K562 (cell line): ENCODE measurements at regions not wholly inside any gene's neighbourhood (a gene's known extent, or its start where the extent isn't known, plus 50 kb on each side); places are given as distances from the start of the nearest gene placed in this dataset.

Experiments used
- ATAC-seq: fragments of 200-7000 bp; cut with Tn5 transposase; 3 replicates; pipeline ENCODE4 v1.9.1; 2020; ENCODE audit warnings: moderate library complexity
- BruUV-seq: library from RNA; stranded (reverse); fragments of 400-500 nt; replicated peaks from 2 replicates; lab custom pipeline; 2021; lab: Mats Ljungman, UMichigan
- CTCF ChIA-PET: fragments of 300-600 bp; formaldehyde crosslinking; extraction: SDS; loops from one replicate; lab custom pipeline; 2021; ENCODE audit warnings: low intra/inter-chr PET ratio; lab: Yijun Ruan, JAX
- POLR2A ChIA-PET: fragments of 300-600, 350-650 bp; sonication (Branson Sonifier 250); formaldehyde crosslinking; extraction: SDS; loops from one replicate; lab custom pipeline; 2021; ENCODE audit warnings: antibody characterized with exemption, inconsistent platforms; lab: Yijun Ruan, JAX
- DNase-seq, 4 experiments: peaks; one replicate each; pipeline versions ENCODE4 v3.0.0 to v3.0.0-alpha.2; 2011 to 2018; ENCODE audit warnings: low spot score in 3 of 4, mixed read lengths in 3 of 4; ENCODE audit errors: extremely low read depth in 1 of 4
- FAIRE-seq: peaks from 2 replicates; lab custom pipeline; 2011; peaks lifted over from hg19 to GRCh38; lab: Jason Lieb, UNC
- H2AFZ ChIP-seq: 2 replicates; pipeline ENCODE4 v1.6.0; 2011; ENCODE audit warnings: low read depth, low read length, control low read depth, inconsistent platforms
- H3K27ac ChIP-seq: fragments of 200-600 bp; 3 replicates; pipeline ENCODE4 v1.8.0; 2011; ENCODE audit warnings: low read depth, mild to moderate bottlenecking, control low read depth, inconsistent platforms, low read length, moderate library complexity, mixed read lengths; ENCODE audit errors: extremely low read depth
- H3K27me3 ChIP-seq, 2 experiments: fragments of 300-600 bp in 1 of 2; 2 replicates in 1 of 2; 3 replicates in 1 of 2; pipeline versions ENCODE4 v1.6.0 to v1.8.0; 2011; ENCODE audit warnings: inconsistent platforms in 2 of 2, low read length in 2 of 2, mild to moderate bottlenecking in 1 of 2, mixed read lengths in 1 of 2, moderate library complexity in 1 of 2; ENCODE audit not compliant: control insufficient read depth in 2 of 2, insufficient read depth in 2 of 2
- H3K36me3 ChIP-seq: fragments of 300-600 bp; 3 replicates; pipeline ENCODE4 v1.8.0; 2011; ENCODE audit warnings: mild to moderate bottlenecking, low read length, inconsistent platforms; ENCODE audit not compliant: control insufficient read depth, insufficient read depth
- H3K4me1 ChIP-seq, 2 experiments: fragments of 200-600 bp in 1 of 2; replicated peaks in 1 of 2; 2 replicates in 1 of 2; 3 replicates in 1 of 2; pipeline versions ENCODE4 v1.5.1 to v1.8.0; 2011; ENCODE audit warnings: inconsistent platforms in 2 of 2, low read length in 2 of 2, mild to moderate bottlenecking in 1 of 2, mixed read lengths in 1 of 2, moderate library complexity in 1 of 2; ENCODE audit not compliant: control insufficient read depth in 2 of 2, insufficient read depth in 2 of 2
- H3K4me2 ChIP-seq: 2 replicates; pipeline ENCODE4 v1.6.1; 2011; ENCODE audit warnings: low read length, control low read depth, inconsistent platforms, mixed read lengths; ENCODE audit not compliant: insufficient read depth
- H3K4me3 ChIP-seq: fragments of 200-600 bp; sonication (generic), shearing (Covaris generic); 2 replicates; pipeline ENCODE4 v1.5.1; 2016; ENCODE audit warnings: control low read depth, inconsistent platforms
- H3K79me2 ChIP-seq: fragments of 200-600 bp; 3 replicates; pipeline ENCODE4 v1.8.0; 2011; ENCODE audit warnings: low read length, inconsistent platforms; ENCODE audit not compliant: control insufficient read depth, insufficient read depth
- H3K9ac ChIP-seq, 2 experiments: 2 replicates each; pipeline versions ENCODE4 v1.6.0 to v1.6.1; 2011; ENCODE audit warnings: low read depth in 2 of 2, low read length in 2 of 2, control low read depth in 1 of 2, inconsistent platforms in 1 of 2, mild to moderate bottlenecking in 1 of 2, mixed read lengths in 1 of 2; ENCODE audit not compliant: insufficient read depth in 1 of 2
- H3K9me1 ChIP-seq: one replicate; pipeline ENCODE4 v1.6.0; 2011; ENCODE audit warnings: inconsistent platforms, mild to moderate bottlenecking, low read length, moderate library complexity; ENCODE audit not compliant: control insufficient read depth, insufficient read depth
- H3K9me3 ChIP-seq: replicated peaks from 2 replicates; pipeline ENCODE4 v1.5.1; 2011; ENCODE audit warnings: low read depth, low read length, inconsistent platforms; ENCODE audit not compliant: control insufficient read depth, insufficient read depth
- H4K20me1 ChIP-seq: replicated peaks from 2 replicates; pipeline ENCODE4 v1.6.1; 2011; ENCODE audit warnings: low read length, inconsistent platforms, mixed read lengths; ENCODE audit not compliant: control insufficient read depth, insufficient read depth
- EP400 ChIP-seq: fragments of 450-650 bp; IDR thresholded peaks from 2 replicates; pipeline ENCODE4 v1.6.1; 2017; ENCODE audit warnings: antibody characterized with exemption, mild to moderate bottlenecking, moderate library complexity
- HCFC1 ChIP-seq: IDR thresholded peaks from 2 replicates; pipeline ENCODE4 v1.6.1; 2012; ENCODE audit warnings: low read depth, low read length, improper control_type of control experiment
- MCM5 ChIP-seq: fragments of 450-650 bp; IDR thresholded peaks from 2 replicates; pipeline ENCODE4 v1.6.1; 2016; ENCODE audit warnings: low read depth
- MITF ChIP-seq: IDR thresholded peaks from 2 replicates; pipeline ENCODE4 v1.6.1; 2014; ENCODE audit warnings: antibody characterized with exemption
- TAF9B ChIP-seq: fragments of 450-650 bp; IDR thresholded peaks from 2 replicates; pipeline ENCODE4 v1.6.1; 2018; ENCODE audit warnings: mild to moderate bottlenecking; ENCODE audit not compliant: partially characterized antibody
- ZNF384 ChIP-seq: IDR thresholded peaks from 2 replicates; pipeline ENCODE4 v1.6.1; 2012; ENCODE audit warnings: low read depth, low read length, improper control_type of control experiment
- ZNF589 ChIP-seq: fragments of 200-800 bp; sonication (Bioruptor generic); IDR thresholded peaks from 2 replicates; pipeline ENCODE4 v1.6.1; 2016; ENCODE audit warnings: low read depth, missing genetic modification characterization, missing compliant biosample characterization
- ZNF764 ChIP-seq: fragments of 250-450 bp; sonication (Bioruptor Pico); IDR thresholded peaks from 2 replicates; pipeline ENCODE4 v1.4.0; 2020; ENCODE audit warnings: low read depth, mild to moderate bottlenecking, moderate library complexity
- WGBS: fragments of 100-300 bp; shearing (Covaris generic); methylation state at CpG from one replicate; pipeline ENCODE4 v1.1.6; 2016; ENCODE audit warnings: low coverage, mixed read lengths; ENCODE audit not compliant: insufficient coverage; ENCODE audit errors: missing lambda C conversion rate; 5-methylcytosine and 5-hydroxymethylcytosine counted together
- in situ Hi-C: fragments of 300-500 bp; cut with MboI; formaldehyde crosslinking; loops from 4 replicates; pipeline ENCODE4 v1.15.0; 2018; ENCODE audit warnings: inconsistent platforms, mixed read lengths
- intact Hi-C: fragments of 100-400 bp; cut with micrococcal nuclease; formaldehyde crosslinking; loops from 2 replicates; pipeline ENCODE4 v1.14.2; 2022

- Histone ChIP-seq H3K9me3 (no peaks in the 10 kb centered on the region), H3K79me2 (no peaks in the 10 kb centered on the region), H3K27ac (no peak overlapping the region), H3K36me3 (no peaks in the 10 kb centered on the region), H3K9ac (no peak overlapping the region), H3K27me3 (peaks cover 0 to 8% of the 10 kb centered on the region in 2 experiments; a peak in 2 of 5 replicates), H4K20me1 (no peaks in the 10 kb centered on the region), H2AFZ (no peak overlapping the region), H3K4me1 (no peaks in the 10 kb centered on the region; a peak in 2 of 5 replicates), H3K4me3 (no peak overlapping the region), H3K4me2 (no peak overlapping the region), H3K9me1 (no peaks in the 10 kb centered on the region)
- no peak for FAIRE-seq
- ChIA-PET CTCF (no interaction called here), POLR2A (no interaction called here)
- intact Hi-C loops: no loop called here
- TF ChIP-seq ZNF589 (CRISPR knock-in tag) (no peak), MCM5 (no peak), TAF9B (no peak), MITF (no peak), ZNF384 (no peak), EP400 (no peak), ZNF764 (CRISPR knock-in tag) (no peak), HCFC1 (no peak)
- in situ Hi-C loops: no loop called here
- no peak for DNase-seq
- no peak for ATAC-seq
- 6% methylated on average over 4 of the region's 4 CpGs for WGBS
- no TSS peak for BruUV-seq
Measured at GRCh38 chr17:13989138-13989537, 80.2 kb upstream of the COX10 start.
